Keratinocyte (primary cell): ENCODE measurements at regions not wholly inside any gene's neighbourhood (a gene's known extent, or its start where the extent isn't known, plus 50 kb on each side); places are given as distances from the start of the nearest gene placed in this dataset.

Source experiments
- DNase-seq: peaks from one replicate; pipeline ENCODE4 v3.0.0-alpha.2; 2011; ENCODE audit warnings: low read depth, missing footprints, low spot score
- FAIRE-seq: peaks from 2 replicates; lab custom pipeline; 2011; peaks lifted over from hg19 to GRCh38; lab: Jason Lieb, UNC
- H2AFZ ChIP-seq: 2 replicates; pipeline ENCODE4 v1.6.0; 2012; ENCODE audit warnings: low read length, control low read depth, inconsistent platforms; ENCODE audit not compliant: control insufficient read depth
- H3K27ac ChIP-seq: 2 replicates; pipeline ENCODE4 v1.5.1; 2011; ENCODE audit warnings: low read length; ENCODE audit not compliant: control insufficient read depth, insufficient read depth
- H3K27me3 ChIP-seq: 3 replicates; pipeline ENCODE4 v1.6.0; 2011; ENCODE audit warnings: low read length; ENCODE audit not compliant: control insufficient read depth, insufficient read depth; ENCODE audit errors: extremely low read depth
- H3K36me3 ChIP-seq, 2 experiments: 2 replicates in 1 of 2; 3 replicates in 1 of 2; pipeline ENCODE4 v1.5.1; 2011; ENCODE audit warnings: low read length in 2 of 2, mild to moderate bottlenecking in 1 of 2; ENCODE audit not compliant: control insufficient read depth in 2 of 2, insufficient read depth in 2 of 2; ENCODE audit errors: extremely low read depth in 1 of 2
- H3K4me1 ChIP-seq: 3 replicates; pipeline ENCODE4 v1.5.1; 2011; ENCODE audit warnings: low read length; ENCODE audit not compliant: control insufficient read depth, insufficient read depth; ENCODE audit errors: extremely low read depth
- H3K4me2 ChIP-seq: 3 replicates; pipeline ENCODE4 v1.6.0; 2011; ENCODE audit warnings: low read depth, low read length; ENCODE audit not compliant: control insufficient read depth, insufficient read depth; ENCODE audit errors: extremely low read depth
- H3K4me3 ChIP-seq, 3 experiments: fragments of 200-600 bp in 1 of 3; sonication (generic) in 1 of 3; 2 replicates in 2 of 3; 3 replicates in 1 of 3; pipeline ENCODE4 v1.5.1; 2011 to 2016; ENCODE audit warnings: low read length in 3 of 3, mild to moderate bottlenecking in 3 of 3, control low read depth in 2 of 3, inconsistent platforms in 1 of 3, low read depth in 1 of 3, mixed read lengths in 1 of 3, mixed run types in 1 of 3, moderate library complexity in 1 of 3; ENCODE audit not compliant: control insufficient read depth in 2 of 3, insufficient read depth in 2 of 3; ENCODE audit errors: extremely low read depth in 1 of 3
- H3K79me2 ChIP-seq: 2 replicates; pipeline ENCODE4 v1.6.0; 2012; ENCODE audit warnings: low read length; ENCODE audit not compliant: control insufficient read depth, insufficient read depth
- H3K9ac ChIP-seq: 3 replicates; pipeline ENCODE4 v1.6.0; 2011; ENCODE audit warnings: low read length; ENCODE audit not compliant: control insufficient read depth, insufficient read depth; ENCODE audit errors: extremely low read depth
- H3K9me1 ChIP-seq: 3 replicates; pipeline ENCODE4 v1.6.0; 2011; ENCODE audit warnings: low read length; ENCODE audit not compliant: control insufficient read depth, insufficient read depth; ENCODE audit errors: extremely low read depth
- H3K9me3 ChIP-seq: 2 replicates; pipeline ENCODE4 v1.5.1; 2012; ENCODE audit warnings: low read depth, low read length; ENCODE audit not compliant: control insufficient read depth
- H4K20me1 ChIP-seq: 3 replicates; pipeline ENCODE4 v1.6.0; 2011; ENCODE audit warnings: low read length; ENCODE audit not compliant: control insufficient read depth, insufficient read depth; ENCODE audit errors: extremely low read depth
- EZH2 ChIP-seq: IDR thresholded peaks from one replicate; pipeline ENCODE4 v1.6.1; 2012; ENCODE audit warnings: inconsistent platforms, mild to moderate bottlenecking, low read length, moderate library complexity
- dilution Hi-C: fragments of 300-500 bp; cut with MboI; formaldehyde crosslinking; loops from one replicate; pipeline ENCODE4 v1.7.0; 2020; ENCODE audit warnings: low sequenced_read_pairs; ENCODE audit not compliant: extremely low pct_ligation_motif_present
- TF ChIP-seq, protein P1 (sequence below), 3 experiments: IDR thresholded peaks in 1 of 3; conservative IDR thresholded peaks in 1 of 3; optimal IDR thresholded peaks in 1 of 3; 2 replicates in 2 of 3; 3 replicates in 1 of 3; pipeline versions ENCODE3 to v1.5.1; 2011; ENCODE audit warnings: low read length in 3 of 3, mild to moderate bottlenecking in 3 of 3, moderate library complexity in 2 of 3, control low read depth in 1 of 3, inconsistent platforms in 1 of 3; ENCODE audit not compliant: insufficient read depth in 2 of 3; ENCODE audit errors: extremely low read depth in 1 of 3

DNA sequence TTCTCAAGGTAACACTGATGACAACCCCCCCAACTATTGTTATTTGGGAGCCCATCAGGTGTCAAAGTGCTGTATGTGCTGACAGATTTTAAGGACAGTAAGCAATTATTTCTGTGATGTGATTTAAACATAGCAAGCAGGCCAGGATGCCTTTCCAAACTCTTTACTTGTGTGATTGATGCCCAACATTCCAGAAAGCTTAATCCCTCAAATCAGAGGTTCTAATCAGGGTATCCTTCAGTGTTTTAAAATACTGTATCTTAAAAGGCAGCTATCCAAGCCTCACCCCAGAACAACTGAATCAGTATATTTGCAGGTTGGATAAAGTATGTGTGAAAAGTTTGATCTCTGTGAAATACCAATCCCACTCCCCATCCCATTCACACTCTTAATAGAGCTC is 119.7 kb downstream of the GASK1B start:
- Histone ChIP-seq H3K27ac (no peak overlapping the region), H2AFZ (no peak overlapping the region), H3K4me2 (no peak overlapping the region), H3K4me3 (no peak overlapping the region), H4K20me1 (no peaks in the 10 kb centered on the region), H3K79me2 (no peaks in the 10 kb centered on the region), H3K9me1 (no peaks in the 10 kb centered on the region), H3K9ac (no peak overlapping the region), H3K9me3 (no peaks in the 10 kb centered on the region), H3K27me3 (no peaks in the 10 kb centered on the region), H3K36me3 (no peaks in the 10 kb centered on the region), H3K4me1 (no peaks in the 10 kb centered on the region)
- dilution Hi-C loops = no loop called here
- DNase-seq (no peak), FAIRE-seq (no peak)
- TF ChIP-seq EZH2 = no peak
- TF ChIP-seq, protein P1, sequence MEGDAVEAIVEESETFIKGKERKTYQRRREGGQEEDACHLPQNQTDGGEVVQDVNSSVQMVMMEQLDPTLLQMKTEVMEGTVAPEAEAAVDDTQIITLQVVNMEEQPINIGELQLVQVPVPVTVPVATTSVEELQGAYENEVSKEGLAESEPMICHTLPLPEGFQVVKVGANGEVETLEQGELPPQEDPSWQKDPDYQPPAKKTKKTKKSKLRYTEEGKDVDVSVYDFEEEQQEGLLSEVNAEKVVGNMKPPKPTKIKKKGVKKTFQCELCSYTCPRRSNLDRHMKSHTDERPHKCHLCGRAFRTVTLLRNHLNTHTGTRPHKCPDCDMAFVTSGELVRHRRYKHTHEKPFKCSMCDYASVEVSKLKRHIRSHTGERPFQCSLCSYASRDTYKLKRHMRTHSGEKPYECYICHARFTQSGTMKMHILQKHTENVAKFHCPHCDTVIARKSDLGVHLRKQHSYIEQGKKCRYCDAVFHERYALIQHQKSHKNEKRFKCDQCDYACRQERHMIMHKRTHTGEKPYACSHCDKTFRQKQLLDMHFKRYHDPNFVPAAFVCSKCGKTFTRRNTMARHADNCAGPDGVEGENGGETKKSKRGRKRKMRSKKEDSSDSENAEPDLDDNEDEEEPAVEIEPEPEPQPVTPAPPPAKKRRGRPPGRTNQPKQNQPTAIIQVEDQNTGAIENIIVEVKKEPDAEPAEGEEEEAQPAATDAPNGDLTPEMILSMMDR (optimal IDR thresholded peaks at IDR 0.05 in 1 of 3, IDR thresholded peaks at IDR 0.05 in 1 of 3, conservative IDR thresholded peaks at IDR 0.05 in 1 of 3; ENCODE audit: extremely low read depth in 1 of 3, insufficient read depth in 2 of 3, low read length in 3 of 3) = no peak

DNA sequence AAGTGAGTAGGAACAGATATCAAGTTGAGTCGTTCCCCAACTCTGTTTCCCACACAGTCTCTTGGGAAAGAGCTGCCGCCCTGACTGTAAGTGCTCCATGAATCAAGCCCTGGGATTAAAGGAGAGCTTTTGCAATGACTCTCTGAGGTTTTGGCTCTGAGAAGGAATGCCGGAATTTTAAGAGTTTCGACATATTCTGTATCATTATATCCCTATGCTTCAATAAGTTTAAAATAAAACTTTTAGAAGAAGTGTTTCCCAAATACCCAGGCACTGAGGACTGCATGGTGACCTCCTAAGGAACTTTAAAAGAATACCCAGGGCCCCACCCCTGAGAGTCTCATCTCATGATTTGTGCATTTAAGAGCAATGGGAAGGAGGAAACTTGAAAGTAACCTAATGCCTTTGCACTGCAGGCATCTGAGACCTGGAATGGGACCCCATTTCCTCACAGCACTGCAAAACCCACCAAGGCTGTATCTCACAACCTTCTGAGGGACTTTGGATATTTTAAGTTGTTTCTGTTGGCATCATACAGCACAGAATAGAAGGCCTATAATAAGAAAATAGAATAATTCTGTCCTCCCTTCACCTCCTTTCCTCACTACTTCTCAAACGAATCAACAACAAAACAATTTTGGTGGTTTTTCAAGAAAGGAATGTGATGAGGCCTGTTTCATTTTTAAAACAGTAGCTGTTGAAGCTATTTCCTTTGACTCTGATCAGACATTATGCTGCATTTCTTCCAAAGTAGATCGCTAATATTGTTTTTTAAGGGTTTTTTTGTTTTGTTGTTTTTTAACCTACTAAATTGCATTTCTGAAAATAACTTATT is 121.2 kb downstream of the GASK1B start:
- dilution Hi-C loops = no loop called here
- no peaks in the 10 kb centered on the region for H4K20me1 ChIP-seq
- H3K27ac ChIP-seq = no peak overlapping the region
- H2AFZ ChIP-seq = no peak overlapping the region
- DNase-seq = no peak
- FAIRE-seq = no peak
- no peaks in the 10 kb centered on the region for H3K4me1 ChIP-seq
- TF ChIP-seq, protein P1 (optimal IDR thresholded peaks at IDR 0.05 in 1 of 3, IDR thresholded peaks at IDR 0.05 in 1 of 3, conservative IDR thresholded peaks at IDR 0.05 in 1 of 3; ENCODE audit: extremely low read depth in 1 of 3, insufficient read depth in 2 of 3, low read length in 3 of 3) = no peak
- no peak for TF ChIP-seq EZH2
- no peak overlapping the region for H3K9ac ChIP-seq
- no peak overlapping the region for H3K4me2 ChIP-seq
- no peaks in the 10 kb centered on the region for H3K36me3 ChIP-seq
- H3K79me2 ChIP-seq = no peaks in the 10 kb centered on the region
- H3K4me3 ChIP-seq = no peak overlapping the region
- no peaks in the 10 kb centered on the region for H3K9me3 ChIP-seq
- no peaks in the 10 kb centered on the region for H3K27me3 ChIP-seq
- H3K9me1 ChIP-seq = no peaks in the 10 kb centered on the region
